ENCODE measurements at regions not wholly inside any gene's neighbourhood (a gene's known extent, or its start where the extent isn't known, plus 50 kb on each side); places are given as distances from the start of the nearest gene placed in this dataset.

GRCh38 chr2:215717501-215718381 lies 281.9 kb upstream of the FN1 start:
- DNase-seq (ENCODE audit: low read depth), result no peak

- no peak for DNase-seq (ENCODE audit: low read depth)
These were observed 281.1 kb upstream of the FN1 start for GRCh38 chr2:215716956-215717355.

GRCh38 chr2:215712871-215713790 lies 277.3 kb upstream of the FN1 start:
- DNase-seq (ENCODE audit: low read depth), result no peak

- no peak for DNase-seq (ENCODE audit: low read depth)
These were observed 276.5 kb upstream of the FN1 start for GRCh38 chr2:215712219-215712868.

GRCh38 chr2:215711471-215712034 lies 275.7 kb upstream of the FN1 start:
- no peak for DNase-seq (ENCODE audit: low read depth)

GRCh38 chr2:215707608-215708007 lies 271.7 kb upstream of the FN1 start:
- no peak for DNase-seq (ENCODE audit: low read depth)

GRCh38 chr2:215705771-215706361 lies 270.0 kb upstream of the FN1 start:
- no peak for DNase-seq (ENCODE audit: low read depth)

- DNase-seq (ENCODE audit: low read depth), result no peak
These were observed 269.4 kb upstream of the FN1 start for GRCh38 chr2:215705281-215705680.

- DNase-seq (ENCODE audit: low read depth), result no peak
These were observed 266.4 kb upstream of the FN1 start for GRCh38 chr2:215702116-215702902.

GRCh38 chr2:215699700-215700538 lies 264.1 kb upstream of the FN1 start:
- no peak for DNase-seq (ENCODE audit: low read depth)

GRCh38 chr2:215699018-215699417 lies 263.1 kb upstream of the FN1 start:
- DNase-seq (ENCODE audit: low read depth), result no peak

GRCh38 chr2:215698566-215698965 lies 262.7 kb upstream of the FN1 start:
- DNase-seq (ENCODE audit: low read depth), result no peak

GRCh38 chr2:215697496-215697895 lies 261.6 kb upstream of the FN1 start:
- no peak for DNase-seq (ENCODE audit: low read depth)

GRCh38 chr2:215697003-215697402 lies 261.1 kb upstream of the FN1 start:
- no peak for DNase-seq (ENCODE audit: low read depth)

GRCh38 chr2:215695861-215696260 lies 260.0 kb upstream of the FN1 start:
- no peak for DNase-seq (ENCODE audit: low read depth)

GRCh38 chr2:215693999-215694580 lies 258.2 kb upstream of the FN1 start:
- DNase-seq (ENCODE audit: low read depth), result no peak

- DNase-seq (ENCODE audit: low read depth), result no peak
These were observed 257.5 kb upstream of the FN1 start for GRCh38 chr2:215693193-215693998.

- no peak for DNase-seq (ENCODE audit: low read depth)
These were observed 256.7 kb upstream of the FN1 start for GRCh38 chr2:215692387-215693079.

Data from forelimb muscle (tissue), 1 donor.